DMS79 treated with DMSO at 0.1 percent for 48 hours (cell line): ENCODE measurements at regions not wholly inside any gene's neighbourhood (a gene's known extent, or its start where the extent isn't known, plus 50 kb on each side); places are given as distances from the start of the nearest gene placed in this dataset.
A peak's percentile ranks its signal among the peaks of the same experiment; 100 is the strongest.

Source experiments
- DNase-seq: peaks from one replicate; lab custom pipeline; 2025; lab: John Stamatoyannopoulos, UW

DNA sequence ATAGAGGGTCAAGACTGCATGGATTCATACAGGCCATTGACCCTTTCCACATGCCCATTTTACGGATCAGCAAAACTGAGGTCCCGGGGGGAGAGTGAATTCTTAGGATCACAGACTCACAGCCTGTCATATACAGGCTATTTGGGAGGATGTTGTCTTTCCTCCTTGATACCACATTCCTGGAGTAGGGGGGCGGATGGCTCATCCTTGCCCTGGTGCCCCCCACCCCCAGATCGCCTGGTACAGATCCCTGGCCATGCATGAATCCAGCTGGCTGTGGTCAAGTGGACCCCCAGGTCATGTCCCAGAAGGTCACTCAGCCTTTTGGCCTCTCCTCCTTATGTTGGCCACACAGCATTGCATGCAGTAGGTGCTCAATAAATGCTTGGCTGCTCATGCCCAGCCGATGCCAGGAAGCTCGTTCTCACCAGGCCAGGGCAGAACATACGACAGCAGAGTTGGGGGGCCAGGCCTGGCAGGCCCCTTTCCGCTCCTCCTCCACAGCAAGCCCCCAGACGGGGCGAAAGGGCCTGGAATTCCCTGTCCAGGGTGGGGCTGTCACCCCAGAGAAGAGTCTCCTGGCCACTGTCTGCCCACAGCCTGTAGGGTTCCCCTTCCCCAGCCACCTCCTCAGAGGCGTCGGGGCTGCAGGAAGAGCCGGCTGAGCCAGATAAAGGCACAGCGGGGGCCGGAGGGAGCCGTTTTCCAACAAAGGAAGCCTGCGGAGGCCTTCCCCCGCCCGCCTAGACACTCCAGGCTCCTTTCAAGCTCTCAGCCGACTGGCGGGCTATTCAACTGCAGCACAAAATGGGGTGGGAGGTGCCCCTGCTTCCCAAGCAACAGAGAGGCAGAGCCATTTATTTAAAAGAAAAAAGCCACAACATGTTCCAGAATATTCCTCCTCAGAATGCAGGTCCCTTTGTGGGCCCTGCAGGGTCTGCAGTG is 215.7 kb upstream of the CIBAR2 start:
- peak; percentile 75 for DNase-seq

DNA sequence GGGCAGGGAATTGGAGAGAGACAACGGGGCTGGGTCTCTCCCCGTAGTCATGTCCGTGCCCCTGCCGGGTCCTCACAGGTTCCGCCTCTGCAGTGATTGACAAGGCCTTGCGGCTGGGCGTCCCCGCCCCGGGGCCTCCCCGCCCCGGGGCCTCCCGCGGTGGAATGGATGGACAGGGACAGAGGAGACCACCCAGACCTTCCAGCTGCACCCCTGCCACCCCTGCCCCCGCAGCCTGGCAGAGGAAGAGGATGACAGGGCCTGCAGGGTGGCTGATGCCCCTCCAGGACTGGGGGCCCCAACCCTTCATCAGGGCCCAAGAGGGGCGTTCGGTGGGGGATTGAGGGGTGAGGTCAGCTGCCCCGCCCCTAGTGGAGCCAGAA is 216.4 kb upstream of the CIBAR2 start:
- no peak for DNase-seq

DNA sequence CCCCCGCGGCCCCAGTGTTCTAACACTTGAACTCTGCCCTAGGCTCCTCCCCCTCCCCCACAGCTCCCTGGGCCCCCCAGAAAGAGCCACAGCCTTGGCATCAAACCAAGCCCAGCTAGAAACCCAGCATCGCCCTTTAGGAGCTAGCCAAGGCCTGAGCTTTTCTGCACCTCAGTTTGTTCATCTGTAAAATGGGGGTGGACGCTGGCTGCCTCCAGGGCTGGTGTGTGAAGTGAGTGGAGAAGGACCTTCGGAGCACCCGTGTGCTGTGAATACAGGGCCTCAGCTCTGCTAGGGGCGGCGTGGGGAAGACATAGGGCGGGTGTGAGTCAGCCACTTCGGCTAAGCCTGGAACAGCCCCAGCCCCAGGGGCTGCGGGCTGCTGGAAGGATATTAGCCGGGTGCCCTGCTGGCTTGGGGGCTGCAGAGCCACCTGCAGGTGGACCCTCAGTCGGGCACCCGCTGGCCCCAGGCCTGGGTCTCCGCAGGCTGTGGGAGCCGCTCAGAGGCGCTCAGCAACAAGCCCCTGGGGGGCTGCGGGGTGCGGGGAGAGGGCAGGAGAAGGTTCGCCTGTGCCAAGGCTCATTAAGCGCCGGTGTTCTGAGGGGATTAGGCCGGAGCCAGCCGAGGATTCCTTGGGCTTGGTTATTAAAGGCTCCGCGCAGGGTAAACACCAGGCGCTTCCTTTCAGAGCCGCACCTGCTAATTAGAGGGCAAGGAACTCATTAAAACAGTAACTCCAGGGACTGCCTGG is 217.0 kb upstream of the CIBAR2 start:
- DNase-seq, result peak; percentile 38

DNA sequence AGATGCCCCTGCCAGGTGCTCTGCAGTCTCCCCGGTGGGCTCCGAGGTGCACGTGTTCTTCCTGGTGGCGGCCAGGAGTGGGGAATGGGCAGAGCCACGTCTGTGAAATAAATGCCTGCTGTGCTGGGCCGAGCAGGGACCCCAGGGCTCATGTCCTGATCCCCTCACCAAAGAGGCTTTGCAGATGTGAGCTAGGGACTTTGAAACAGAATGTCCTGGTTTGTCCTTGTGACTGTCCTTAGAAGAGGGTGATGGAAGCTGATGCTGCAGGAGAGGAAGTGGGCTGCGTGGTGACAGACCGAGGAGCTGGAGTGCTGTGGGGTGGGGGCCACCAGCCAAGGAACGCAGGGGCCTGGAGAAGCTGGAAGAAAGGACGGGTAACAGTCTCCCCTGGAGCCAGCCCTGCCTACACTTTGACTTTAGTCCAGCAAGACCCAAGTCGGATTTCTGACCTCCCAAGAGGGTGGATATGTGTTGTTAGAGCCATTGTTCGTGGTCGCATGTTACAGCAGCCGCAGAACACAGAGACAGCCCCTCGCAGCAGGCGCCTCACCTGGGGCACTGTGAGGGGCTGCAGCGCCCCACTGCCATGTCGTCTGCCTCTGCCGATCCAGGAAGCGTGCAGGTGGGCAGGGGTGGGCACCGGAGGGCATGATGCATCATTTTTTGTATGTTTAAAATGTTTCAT is 217.9 kb upstream of the CIBAR2 start:
- DNase-seq, result peak; percentile 25

DNA sequence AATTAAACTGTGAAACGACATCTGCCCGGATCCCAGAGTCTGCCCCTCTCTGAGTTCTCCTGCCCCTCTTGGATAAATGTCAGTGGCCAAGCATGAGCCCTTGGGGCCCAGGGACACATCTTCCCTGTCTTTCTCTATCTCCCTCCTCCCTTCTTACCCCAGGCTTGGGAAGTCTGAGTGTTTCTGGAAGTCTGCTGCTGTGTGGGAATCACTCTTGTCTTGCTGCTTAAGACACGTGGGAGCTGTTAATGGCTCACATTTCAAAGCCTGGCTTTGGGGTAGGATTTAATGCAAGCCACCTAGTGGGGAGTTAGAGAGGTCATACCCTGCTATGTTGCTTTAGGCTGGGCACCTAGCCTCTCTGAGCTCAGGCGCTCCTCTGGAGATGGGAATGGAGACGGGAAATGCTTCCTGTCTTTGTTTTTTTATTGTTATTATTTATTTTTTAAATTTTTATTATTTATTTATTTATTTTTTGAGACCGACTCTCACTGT is 218.5 kb upstream of the CIBAR2 start:
- peak; percentile 43 for DNase-seq

DNA sequence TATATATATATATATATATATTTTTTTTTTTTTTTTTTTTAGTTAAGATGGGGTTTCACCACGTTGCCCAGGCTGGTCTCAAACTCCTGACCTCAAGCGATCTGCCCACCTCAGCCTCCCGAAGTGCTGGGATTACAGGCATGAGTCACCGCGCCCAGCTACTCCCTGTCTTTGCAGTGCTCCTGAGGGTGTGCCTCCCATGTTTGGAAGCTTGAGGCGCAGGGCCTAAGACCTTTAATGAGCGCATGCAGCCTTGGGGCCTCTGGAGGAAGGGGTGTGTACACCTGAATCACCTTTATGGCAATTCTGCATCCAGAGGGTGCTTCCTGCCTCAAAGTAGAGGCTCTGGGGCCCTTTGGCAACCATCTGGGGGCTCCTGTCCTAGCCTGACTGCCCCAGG is 219.4 kb upstream of the CIBAR2 start:
- DNase-seq, result no peak

DNA sequence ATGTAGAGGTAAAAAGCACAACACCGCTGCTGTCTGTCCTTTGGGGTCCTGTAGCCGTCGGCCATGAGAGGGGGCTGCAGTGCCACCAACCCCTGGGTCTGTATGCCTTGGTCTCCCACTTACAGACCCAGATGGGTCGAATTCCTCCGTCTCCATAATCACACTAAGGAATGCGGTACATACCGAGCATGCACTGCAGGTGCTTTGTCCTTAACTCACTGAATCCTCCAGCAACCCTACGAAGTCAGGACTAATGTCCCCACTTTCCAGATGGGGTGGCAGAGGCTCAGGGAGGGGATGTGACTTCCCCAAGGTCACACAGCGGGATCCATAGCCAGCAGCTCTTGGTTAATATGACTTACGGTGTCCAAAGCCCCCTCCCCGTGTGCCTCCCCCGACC is 219.9 kb upstream of the CIBAR2 start:
- no peak for DNase-seq

DNA sequence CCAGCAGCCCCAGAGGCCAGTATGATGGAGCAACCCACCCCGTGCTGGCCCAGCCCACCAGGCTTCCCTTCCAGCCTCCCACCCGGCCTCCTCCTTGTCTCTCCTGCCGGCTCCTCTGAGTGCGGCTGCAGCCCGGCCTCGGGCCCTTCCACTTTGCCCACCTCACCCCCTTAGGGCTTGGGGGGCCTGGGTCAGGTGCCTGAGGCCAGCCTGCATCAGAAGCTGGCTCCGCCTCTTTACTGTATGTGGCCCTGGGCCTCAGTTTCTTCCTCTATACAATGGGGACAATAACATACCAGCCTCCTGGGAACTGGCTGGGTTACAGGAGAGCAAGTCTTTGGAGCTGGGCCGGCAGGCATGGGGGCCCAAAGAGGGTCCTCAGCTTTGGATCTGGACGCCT is 221.1 kb upstream of the CIBAR2 start:
- DNase-seq, result no peak

DNA sequence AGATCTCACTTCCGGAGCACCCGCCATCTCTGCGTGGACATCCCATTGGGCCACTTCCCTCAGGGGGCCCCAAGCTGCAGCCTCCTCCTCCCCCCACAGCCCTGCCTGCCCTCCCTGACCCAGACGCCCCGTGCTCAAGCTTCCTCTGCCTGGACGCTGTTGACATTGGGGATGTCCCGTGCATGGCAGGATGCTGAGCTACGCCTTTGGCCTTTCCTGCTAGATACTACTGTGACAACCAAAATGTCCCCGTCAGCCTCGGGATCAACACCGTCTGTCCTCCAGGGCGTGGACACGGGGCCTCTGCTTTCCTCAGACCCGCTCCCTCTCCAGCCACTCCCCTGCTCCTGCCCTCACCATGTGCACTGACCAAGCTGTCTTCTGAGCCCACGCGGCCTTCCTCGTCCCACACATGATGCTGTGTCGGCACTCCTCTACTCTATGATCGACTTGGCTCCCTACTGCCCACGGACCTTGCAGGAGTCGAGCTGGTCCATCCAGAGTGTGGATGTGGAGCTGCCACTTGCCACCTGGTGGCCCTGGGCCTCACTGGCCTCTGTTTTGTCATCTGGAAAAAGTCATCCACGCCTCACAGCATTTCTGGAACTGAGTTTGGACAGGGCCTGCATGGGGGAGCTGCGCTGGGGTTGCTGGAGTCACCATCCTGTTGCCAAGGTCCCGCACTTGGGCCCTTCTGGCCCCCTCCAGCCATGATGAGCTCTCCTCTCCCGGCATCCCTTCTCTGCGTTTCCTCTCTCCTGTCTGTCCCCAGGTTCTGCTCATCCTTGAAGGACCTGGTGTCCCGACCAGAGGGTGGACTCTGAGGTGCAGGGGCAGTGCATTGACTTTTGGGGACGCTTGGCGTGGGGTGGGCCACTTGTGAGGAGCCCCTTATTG is 221.7 kb upstream of the CIBAR2 start:
- DNase-seq, result no peak

DNA sequence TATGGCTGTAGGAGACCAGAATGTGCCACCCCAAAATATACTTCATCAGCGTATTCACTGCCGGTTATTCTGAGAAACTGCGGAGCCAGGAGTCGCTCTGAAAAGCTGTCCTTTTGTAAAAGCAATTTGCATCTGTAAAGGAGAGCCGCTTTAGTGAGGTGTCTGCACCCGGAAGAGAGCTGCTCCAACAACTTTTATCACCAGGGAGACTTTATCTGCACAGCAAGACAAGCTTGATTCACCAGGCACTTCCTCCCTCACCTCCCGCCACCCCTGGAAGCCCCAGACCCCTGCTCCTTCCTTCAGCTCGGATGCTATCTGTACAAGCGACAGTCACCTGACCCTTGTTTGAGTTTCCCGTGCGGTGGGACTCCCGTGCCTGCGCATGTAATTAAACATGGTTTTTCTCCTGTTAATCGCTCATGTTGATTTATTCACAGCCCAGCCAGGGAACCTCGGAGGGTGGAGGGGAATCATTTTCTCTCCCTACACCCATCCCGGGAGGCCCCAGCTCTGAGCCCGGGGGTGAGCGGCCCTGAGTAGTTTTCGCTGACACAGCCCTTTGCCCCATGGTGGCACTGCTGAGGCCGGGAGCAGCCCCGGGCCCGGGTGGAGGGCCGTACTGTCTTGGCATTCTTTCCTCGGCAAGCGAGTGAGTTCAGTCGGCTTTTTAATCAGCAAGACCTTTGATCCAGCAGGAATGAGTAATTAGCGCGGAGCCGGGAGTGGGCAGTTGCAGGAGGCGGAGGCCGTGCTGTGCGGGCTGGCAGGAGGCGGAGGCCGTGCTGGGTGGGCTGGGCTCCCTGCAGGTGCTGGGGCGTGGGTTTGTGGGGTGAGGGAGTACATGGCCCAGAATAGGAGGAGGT is 222.7 kb upstream of the CIBAR2 start:
- no peak for DNase-seq

DNA sequence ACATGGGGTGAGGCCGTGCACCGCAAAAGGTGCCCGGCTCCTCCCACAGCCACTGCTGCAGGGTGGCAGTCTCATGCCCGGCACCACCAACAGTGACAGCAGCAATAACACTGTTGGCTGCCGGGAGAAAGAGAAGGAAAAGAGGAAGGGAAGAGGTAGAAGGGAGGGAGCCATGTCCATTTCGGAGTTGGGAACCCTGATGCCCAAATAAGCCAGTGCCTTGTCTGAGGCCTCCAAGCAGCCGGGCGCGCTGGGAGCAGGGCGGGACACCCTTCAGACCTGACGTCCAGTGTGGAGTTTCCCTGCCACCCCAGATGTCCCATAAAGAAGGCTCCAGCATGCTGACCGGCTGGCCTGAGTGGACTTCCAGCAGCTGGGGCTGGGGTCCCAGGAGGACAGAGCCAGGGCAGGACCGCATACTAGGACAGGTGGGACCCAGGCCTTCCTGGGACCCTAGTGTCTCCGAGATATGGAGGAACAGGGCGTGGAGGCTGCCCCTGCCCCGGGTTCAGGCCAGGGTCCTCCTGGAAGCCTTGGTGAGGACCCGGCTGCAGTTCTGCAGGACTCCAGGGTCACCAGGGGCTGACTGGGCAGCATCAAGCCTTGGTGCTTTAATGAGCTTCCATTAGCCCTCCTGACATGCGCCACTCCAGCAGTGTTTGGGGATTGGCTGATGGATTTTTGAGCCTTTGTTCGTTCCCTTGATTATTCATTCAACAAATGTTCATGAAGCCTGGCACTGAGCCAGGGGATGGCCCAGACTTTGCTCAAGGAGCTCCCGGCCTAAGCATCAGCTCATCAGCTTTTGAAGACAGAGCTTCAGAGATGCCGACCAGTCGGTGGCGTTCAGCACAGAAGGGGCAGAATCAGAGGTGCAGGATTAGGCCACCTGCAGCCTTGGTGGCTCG is 223.6 kb upstream of the CIBAR2 start:
- DNase-seq, result no peak

DNA sequence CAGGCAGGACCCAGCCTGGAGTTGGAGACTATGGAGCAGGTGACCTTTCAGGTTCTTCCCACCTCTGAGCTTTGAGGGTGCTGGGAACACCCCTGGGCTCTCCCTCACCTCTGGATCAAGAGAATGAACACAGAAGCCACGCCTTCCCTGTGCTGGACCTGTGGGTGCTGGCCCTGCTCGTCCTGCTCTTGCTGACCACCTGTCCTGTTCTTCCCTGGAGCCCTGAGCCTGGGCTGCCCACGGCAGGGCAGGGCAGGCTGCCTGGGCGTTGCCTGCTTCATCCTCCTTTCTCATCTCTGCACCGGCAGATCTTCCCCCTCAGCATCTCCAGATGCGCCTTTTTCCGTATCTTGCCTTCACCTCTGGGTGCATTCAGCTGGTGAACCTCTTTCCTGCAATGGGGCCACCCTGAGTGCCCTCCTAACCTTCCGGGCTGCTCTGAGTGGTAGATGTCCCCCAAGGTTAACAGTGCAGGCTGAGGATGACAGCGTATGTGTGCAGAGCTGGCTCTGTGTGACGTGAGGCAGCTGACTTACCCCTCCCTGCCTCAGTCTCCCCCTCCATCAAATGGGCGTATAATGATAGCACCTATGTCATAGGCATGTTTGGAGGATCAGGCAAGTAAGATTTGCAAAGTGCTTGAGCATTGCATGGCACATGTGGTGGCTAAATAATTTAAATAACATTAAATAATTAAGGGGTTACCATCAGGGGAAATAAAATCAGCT is 225.8 kb upstream of the CIBAR2 start:
- no peak for DNase-seq

DNA sequence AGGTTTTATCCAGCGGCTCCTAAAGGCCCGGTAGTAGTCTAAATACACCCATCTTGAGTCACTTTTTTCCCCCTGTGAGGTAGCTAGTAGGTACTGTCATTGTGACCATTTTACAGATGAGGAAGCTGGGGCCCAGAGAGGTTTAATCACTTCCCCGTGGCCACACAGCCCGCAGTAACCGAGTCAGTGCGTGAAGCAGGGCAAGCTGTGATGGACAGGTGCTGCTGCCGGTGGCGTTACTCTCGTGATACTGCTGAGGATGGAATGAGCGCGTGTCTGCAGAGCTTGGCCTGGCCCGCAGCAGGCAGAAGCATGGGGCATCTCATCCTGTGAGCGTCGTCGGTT is 226.3 kb upstream of the CIBAR2 start:
- no peak for DNase-seq

DNA sequence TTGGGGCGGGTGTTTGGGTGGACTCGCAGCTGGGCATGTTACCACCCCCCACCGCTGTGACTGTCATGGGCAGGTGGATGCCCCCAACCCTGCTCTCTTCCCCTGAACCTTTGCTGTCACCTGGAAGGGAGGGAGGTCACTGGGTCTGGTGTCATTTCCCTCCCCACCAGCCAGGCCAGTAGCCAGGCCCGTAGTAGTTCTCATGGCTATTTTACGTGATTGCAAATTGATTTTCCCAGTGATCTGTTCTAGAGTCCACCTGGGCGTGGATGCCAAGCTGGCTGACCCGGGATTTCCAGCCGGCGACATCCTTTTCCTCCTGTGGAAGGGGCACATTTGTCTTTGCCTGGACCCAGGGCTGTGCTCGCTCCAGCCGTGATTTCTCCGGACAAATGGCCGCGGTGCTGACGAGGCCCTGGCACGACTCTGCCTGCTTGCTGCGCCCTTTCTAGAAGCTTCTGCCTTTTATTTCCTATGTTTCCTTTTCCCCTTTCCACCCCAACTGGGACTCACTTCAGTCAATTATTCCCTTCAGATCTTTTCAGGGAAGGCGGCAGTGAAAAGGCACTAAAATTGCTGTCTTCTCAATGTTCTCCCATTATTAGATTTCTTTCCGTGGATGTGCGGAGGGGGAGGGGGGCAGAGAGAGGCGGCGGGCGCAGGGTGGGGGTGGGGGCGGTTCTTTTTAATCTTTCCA is 226.9 kb upstream of the CIBAR2 start:
- no peak for DNase-seq

DNA sequence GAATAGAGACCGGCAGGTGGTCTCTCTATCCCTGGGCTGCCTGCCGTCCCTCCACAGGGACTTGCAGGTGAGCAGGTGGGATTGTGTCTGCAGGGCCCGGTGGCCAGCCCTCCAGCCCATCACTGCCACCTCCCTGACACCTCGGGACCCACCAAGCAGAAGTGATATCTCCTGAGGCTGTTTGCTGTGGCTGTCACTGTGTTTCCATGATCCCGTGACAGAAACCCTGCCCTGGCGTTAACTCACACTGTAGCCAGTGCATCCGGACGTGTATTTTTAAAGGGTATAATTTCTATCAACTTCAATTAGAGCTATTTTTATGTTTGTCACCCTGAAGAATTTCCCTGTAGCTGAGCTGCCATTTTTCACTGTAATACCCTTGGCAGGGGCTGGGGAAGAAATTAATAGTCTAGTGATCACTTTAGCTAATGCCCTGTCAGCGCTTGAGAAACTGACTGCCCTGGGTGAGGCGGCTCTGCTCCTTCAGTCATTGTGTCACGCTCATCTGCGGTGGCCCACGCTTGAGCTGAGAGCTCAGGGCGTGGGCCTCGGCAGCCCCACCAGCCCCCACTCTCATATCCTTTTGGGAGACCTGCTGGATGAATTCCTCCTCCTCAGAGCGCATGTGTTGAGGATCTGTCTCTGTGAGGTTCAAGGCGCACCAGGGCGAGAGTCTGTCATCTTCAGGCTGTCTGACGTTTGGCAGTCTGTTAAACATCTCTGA is 229.9 kb upstream of the CIBAR2 start:
- DNase-seq, result no peak

DNA sequence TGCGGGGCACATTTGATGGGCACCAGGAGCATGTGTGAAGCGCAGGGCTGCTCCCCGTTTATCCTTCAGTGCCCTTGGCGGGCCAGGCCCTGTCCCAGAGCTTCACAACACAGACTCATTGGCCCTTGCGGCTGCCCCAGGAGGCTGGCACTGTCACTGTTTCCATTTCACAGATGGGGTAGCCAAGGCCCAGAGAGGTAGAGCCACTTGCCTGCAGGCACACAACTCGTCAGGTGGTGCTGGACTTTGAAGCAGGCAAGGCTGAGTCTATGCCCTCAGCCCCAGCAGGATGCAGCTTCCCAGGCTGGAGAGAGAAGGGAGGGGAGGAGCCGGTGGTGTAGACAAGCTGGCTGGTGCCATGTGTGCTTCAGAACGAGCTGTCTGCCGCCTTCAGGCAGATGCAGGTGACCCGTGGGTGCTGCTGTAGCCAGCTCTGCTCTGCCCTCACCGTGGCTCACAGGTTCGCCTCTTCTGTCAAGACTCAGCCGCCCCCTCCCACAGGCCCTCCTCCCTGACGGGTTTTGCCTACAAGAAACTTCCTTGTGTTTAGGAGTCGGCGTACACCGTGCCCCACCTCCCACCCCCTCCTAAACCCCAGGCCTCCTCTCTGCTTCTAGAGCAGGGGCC is 232.3 kb upstream of the CIBAR2 start:
- no peak for DNase-seq

DNA sequence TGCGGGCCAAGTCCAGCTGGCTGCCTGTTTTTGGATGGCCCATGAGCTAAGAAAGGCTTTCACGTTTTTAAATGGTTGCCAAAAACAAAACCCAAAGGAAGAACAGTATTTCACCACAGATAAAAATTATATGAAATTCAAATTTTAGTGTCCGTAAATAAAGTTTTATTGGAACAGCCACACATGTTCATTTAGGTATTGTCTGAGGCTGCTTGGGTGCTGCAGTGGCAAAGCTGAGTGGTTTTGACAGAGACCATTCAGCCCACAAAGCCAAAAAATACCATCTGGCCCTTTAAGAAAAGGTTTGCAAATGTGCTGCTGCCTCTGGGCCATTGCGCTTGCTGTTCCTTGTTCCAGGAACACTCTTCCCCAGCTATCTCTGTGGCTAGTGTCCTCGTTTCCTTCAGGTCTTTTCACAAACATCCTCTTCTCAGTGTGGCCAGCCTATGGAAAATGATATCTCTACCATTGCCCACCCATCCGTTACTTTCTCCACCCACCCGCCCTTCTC is 232.9 kb upstream of the CIBAR2 start:
- no peak for DNase-seq
